ENCODE measurements at regions not wholly inside any gene's neighbourhood (a gene's known extent, or its start where the extent isn't known, plus 50 kb on each side); places are given as distances from the start of the nearest gene placed in this dataset.

DNA sequence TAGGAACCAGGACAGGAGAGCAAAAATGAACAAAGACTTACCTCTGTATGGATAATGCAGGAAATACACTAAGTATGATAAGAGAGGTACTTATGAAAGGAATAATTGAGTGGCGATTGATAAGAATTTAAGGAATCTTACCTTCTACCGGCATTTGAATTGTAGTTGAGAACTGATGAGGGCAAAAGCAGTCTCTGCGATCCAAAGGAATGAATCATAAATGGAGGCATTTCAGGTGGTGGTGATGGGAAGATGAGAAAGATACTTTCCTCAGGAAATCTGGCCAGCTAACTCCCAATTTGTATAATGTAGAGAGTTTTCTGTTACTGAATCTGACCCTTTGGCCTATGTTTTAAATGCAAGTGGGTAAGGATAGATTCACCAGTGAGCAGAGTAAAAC is 71.9 kb upstream of the C11orf87 start:
- no peak for DNase-seq (ENCODE audit: low read depth)

DNA sequence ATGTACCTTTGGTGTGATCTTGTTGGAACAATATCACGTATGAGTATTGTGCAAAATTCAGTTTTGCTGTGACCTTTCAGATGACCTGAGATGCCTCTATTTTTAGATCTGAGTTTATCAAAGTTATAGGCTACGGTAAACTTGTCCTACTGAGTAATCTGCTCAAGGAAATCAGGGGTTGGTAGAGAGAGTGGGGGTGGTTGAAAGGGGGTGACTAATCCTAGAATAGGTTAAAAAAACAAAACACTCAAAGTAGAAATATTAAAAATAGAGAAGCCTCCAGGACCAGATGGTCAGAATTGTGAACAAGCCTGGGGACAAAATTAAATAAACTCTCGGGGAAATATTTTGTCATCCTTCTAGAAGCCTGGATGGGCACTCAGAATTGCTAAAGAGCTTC is 59.9 kb upstream of the C11orf87 start:
- no peak for DNase-seq (ENCODE audit: low read depth)

GRCh38 chr11:109363682-109364081 is 58.3 kb upstream of the C11orf87 start:
- no peak for DNase-seq (ENCODE audit: low read depth)

DNA sequence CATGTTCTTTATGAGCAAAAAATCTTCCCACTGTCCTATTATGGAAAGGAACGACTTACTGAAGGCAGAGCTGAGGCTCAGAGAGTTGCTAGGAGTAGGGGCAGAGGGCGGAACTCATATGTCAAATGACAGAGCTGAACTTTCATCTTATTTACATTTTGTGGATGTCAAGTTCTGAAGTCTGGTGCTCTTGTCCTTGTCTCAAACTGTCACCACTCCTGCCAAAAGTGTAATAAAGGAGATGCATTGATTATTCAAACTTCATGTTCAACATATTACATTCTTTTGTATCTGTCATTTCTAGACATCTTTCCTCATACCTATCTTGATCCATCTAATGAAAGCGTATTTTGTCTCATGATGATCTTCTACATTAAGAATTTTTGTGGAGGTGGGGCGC is 57.1 kb upstream of the C11orf87 start:
- DNase-seq (ENCODE audit: low read depth), result no peak

GRCh38 chr11:109371444-109372176 is 50.4 kb upstream of the C11orf87 start:
- DNase-seq (ENCODE audit: low read depth), result peak; percentile 21

All from GM04503 (cell line).